HepG2 (cell line): ENCODE measurements at regions not wholly inside any gene's neighbourhood (a gene's known extent, or its start where the extent isn't known, plus 50 kb on each side); places are given as distances from the start of the nearest gene placed in this dataset.
"Not testable (repeated sequence)": the region's sequence is repeated elsewhere in the genome, so short reads cannot be mapped to it uniquely, and the experiment has no call there.

Experiments
- MYC ChIP-seq: sonication (generic); formaldehyde crosslinking; IDR thresholded peaks from 2 replicates; pipeline ENCODE4 v1.9.0; 2021; ENCODE audit warnings: missing genetic modification reagents, borderline replicate concordance
- RAD21 ChIP-seq: fragments of 450-650 bp; formaldehyde crosslinking; IDR thresholded peaks from 2 replicates; pipeline ENCODE4 v1.5.0; 2020; ENCODE audit warnings: mild to moderate bottlenecking
- YY1 ChIP-seq: IDR thresholded peaks from 2 replicates; pipeline ENCODE4 v1.6.1; 2011; ENCODE audit warnings: low read length, low read depth, moderate library complexity, mild to moderate bottlenecking; ENCODE audit not compliant: insufficient read depth, insufficient replicate concordance
- TF ChIP-seq, protein P1 (sequence below): sonication (generic); formaldehyde crosslinking; IDR thresholded peaks from 2 replicates; pipeline ENCODE4 v1.8.1; 2022; ENCODE audit warnings: low read depth, mild to moderate bottlenecking, missing genetic modification reagents

DNA sequence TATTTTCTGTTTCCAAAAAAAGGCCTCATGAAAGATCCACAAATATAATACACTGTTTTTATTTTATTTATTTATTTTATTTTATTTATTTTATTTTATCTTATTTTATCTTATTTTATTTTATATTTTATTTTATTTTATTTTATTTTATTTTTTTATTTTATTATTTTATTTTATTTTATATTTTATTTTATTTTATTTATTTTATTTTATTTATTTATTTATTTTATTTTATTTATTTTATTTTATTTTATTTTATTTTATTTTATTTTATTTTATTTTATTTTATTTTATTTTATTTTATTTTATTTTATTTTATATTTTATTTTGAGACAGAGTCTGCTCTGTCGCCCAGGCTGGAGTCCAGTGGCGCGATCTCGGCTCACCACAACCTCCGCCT lies 285.9 kb upstream of the LYZL1 start:
- TF ChIP-seq, protein P1, sequence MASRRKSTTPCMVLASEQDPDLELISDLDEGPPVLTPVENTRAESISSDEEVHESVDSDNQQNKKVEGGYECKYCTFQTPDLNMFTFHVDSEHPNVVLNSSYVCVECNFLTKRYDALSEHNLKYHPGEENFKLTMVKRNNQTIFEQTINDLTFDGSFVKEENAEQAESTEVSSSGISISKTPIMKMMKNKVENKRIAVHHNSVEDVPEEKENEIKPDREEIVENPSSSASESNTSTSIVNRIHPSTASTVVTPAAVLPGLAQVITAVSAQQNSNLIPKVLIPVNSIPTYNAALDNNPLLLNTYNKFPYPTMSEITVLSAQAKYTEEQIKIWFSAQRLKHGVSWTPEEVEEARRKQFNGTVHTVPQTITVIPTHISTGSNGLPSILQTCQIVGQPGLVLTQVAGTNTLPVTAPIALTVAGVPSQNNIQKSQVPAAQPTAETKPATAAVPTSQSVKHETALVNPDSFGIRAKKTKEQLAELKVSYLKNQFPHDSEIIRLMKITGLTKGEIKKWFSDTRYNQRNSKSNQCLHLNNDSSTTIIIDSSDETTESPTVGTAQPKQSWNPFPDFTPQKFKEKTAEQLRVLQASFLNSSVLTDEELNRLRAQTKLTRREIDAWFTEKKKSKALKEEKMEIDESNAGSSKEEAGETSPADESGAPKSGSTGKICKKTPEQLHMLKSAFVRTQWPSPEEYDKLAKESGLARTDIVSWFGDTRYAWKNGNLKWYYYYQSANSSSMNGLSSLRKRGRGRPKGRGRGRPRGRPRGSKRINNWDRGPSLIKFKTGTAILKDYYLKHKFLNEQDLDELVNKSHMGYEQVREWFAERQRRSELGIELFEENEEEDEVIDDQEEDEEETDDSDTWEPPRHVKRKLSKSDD, result not testable (repeated sequence)
- TF ChIP-seq YY1; RAD21 (CRISPR knock-in tag); MYC (CRISPR knock-in tag): not testable (repeated sequence)
